Stomach (tissue), 8 donors: ENCODE measurements at regions not wholly inside any gene's neighbourhood (a gene's known extent, or its start where the extent isn't known, plus 50 kb on each side); places are given as distances from the start of the nearest gene placed in this dataset.

Experiments used
- DNase-seq, 2 donors: peaks; one replicate each; pipeline versions ENCODE4 v3.0.0 to v3.0.0-alpha.2; 2013 to 2019
- H3K27ac ChIP-seq, 5 donors: fragments of 200-600 bp in 4 of 5; sonication (generic) in 4 of 5; one replicate each; pipeline ENCODE4 v1.5.1; 2013 to 2019; ENCODE audit warnings: mild to moderate bottlenecking in 1 of 5, moderate library complexity in 1 of 5
- H3K27me3 ChIP-seq, 3 donors: fragments of 200-600 bp; sonication (generic); one replicate each; pipeline ENCODE4 v1.5.1; 2017 to 2019; ENCODE audit warnings: mixed run types in 1 of 3
- H3K36me3 ChIP-seq, 4 donors: fragments of 200-600 bp; sonication (generic); 1 replicate in 3 of 4; 2 replicates in 1 of 4; pipeline ENCODE4 v1.5.1; 2016 to 2019
- H3K4me1 ChIP-seq, 4 donors: fragments of 200-600 bp; sonication (generic); one replicate each; pipeline ENCODE4 v1.5.1; 2016 to 2019
- H3K4me3 ChIP-seq, 4 donors: fragments of 200-600 bp; sonication (generic) in 3 of 4; one replicate each; pipeline ENCODE4 v1.5.1; 2016 to 2019; ENCODE audit warnings: mild to moderate bottlenecking in 1 of 4
- H3K9me3 ChIP-seq, 4 donors: fragments of 200-600 bp; sonication (generic); one replicate each; pipeline ENCODE4 v1.5.1; 2016 to 2019
- EP300 ChIP-seq: sonication (generic); formaldehyde crosslinking; IDR thresholded peaks from one replicate; pipeline ENCODE4 v1.6.1; 2017; ENCODE audit warnings: antibody characterized with exemption
- POLR2A ChIP-seq, 4 donors: fragments of 450-650 bp; IDR thresholded peaks; one replicate each; pipeline ENCODE4 v1.6.1; 2016; ENCODE audit warnings: antibody characterized with exemption in 4 of 4, control low read depth in 2 of 4, mild to moderate bottlenecking in 1 of 4, moderate library complexity in 1 of 4
- POLR2AphosphoS5 ChIP-seq, 3 donors: sonication (generic); formaldehyde crosslinking; IDR thresholded peaks; one replicate each; pipeline ENCODE4 v1.6.1; 2016; ENCODE audit warnings: antibody characterized with exemption in 3 of 3
- WGBS, 5 donors: extraction: QIAGEN DNeasy Blood & Tissue Kit in 3 of 5; methylation state at CpG; one replicate each; pipeline versions ENCODE4 v1.1.5 to v1.1.7; 2013 to 2018; 5-methylcytosine and 5-hydroxymethylcytosine counted together
- intact Hi-C: fragments of 100-400 bp; cut with DNase I; formaldehyde crosslinking; loops from one replicate; pipeline ENCODE4 v1.15.1; 2023; ENCODE audit warnings: low total_unique reads
- TF ChIP-seq, protein P1 (sequence below), 7 experiments: fragments of 450-650 bp in 4 of 7; fragments of 200-600 bp in 3 of 7; sonication (generic) in 3 of 7; IDR thresholded peaks; one replicate each; pipeline ENCODE4 v1.5.1; 2016 to 2019; ENCODE audit warnings: antibody characterized with exemption in 7 of 7, control low read depth in 2 of 7, mild to moderate bottlenecking in 1 of 7
- donor health status: healthy with polysubstance abuse.
- donor health status: Bipolar disorder and iron deficiency.
- donor health status: healthy.

- no peak overlapping the region for H3K27ac ChIP-seq
- no peaks in the 10 kb centered on the region for H3K4me1 ChIP-seq
- no peak for DNase-seq
- H3K27me3 ChIP-seq: no peaks in the 10 kb centered on the region
- intact Hi-C loops: no loop called here
- WGBS, 5 donors: 81 to 94% (median 82%) methylated on average over 1 of the region's 1 CpG
- no peaks in the 10 kb centered on the region for H3K36me3 ChIP-seq
- H3K9me3 ChIP-seq: no peaks in the 10 kb centered on the region
- H3K4me3 ChIP-seq: no peak overlapping the region
- TF ChIP-seq, protein P1, sequence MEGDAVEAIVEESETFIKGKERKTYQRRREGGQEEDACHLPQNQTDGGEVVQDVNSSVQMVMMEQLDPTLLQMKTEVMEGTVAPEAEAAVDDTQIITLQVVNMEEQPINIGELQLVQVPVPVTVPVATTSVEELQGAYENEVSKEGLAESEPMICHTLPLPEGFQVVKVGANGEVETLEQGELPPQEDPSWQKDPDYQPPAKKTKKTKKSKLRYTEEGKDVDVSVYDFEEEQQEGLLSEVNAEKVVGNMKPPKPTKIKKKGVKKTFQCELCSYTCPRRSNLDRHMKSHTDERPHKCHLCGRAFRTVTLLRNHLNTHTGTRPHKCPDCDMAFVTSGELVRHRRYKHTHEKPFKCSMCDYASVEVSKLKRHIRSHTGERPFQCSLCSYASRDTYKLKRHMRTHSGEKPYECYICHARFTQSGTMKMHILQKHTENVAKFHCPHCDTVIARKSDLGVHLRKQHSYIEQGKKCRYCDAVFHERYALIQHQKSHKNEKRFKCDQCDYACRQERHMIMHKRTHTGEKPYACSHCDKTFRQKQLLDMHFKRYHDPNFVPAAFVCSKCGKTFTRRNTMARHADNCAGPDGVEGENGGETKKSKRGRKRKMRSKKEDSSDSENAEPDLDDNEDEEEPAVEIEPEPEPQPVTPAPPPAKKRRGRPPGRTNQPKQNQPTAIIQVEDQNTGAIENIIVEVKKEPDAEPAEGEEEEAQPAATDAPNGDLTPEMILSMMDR (IDR thresholded peaks at IDR 0.05): no peak
- TF ChIP-seq EP300: no peak
- TF ChIP-seq POLR2AphosphoS5 (IDR thresholded peaks at IDR 0.05): no peak
- no peak for TF ChIP-seq POLR2A (IDR thresholded peaks at IDR 0.05)
Measured at GRCh38 chr2:146994246-146994645, 850.6 kb upstream of the ACVR2A start.

GRCh38 chr2:146992466-146992865, 852.4 kb upstream of the ACVR2A start:
- H3K36me3 ChIP-seq: no peaks in the 10 kb centered on the region
- 88 to 99% (median 95%) methylated on average over 2 of the region's 2 CpGs for WGBS, 5 donors
- H3K4me1 ChIP-seq: no peaks in the 10 kb centered on the region
- no peak overlapping the region for H3K27ac ChIP-seq
- H3K4me3 ChIP-seq: no peak overlapping the region
- intact Hi-C loops: no loop called here
- TF ChIP-seq POLR2A (IDR thresholded peaks at IDR 0.05) (no peak), EP300 (no peak), POLR2AphosphoS5 (IDR thresholded peaks at IDR 0.05) (no peak)
- TF ChIP-seq, protein P1 (IDR thresholded peaks at IDR 0.05): no peak
- no peak for DNase-seq
- no peaks in the 10 kb centered on the region for H3K9me3 ChIP-seq
- H3K27me3 ChIP-seq: no peaks in the 10 kb centered on the region

- H3K4me3 ChIP-seq: no peak overlapping the region
- H3K27me3 ChIP-seq: no peaks in the 10 kb centered on the region
- H3K9me3 ChIP-seq: no peaks in the 10 kb centered on the region
- no peak overlapping the region for H3K27ac ChIP-seq
- DNase-seq: no peak
- 88 to 98% (median 96%) methylated on average over 2 of the region's 2 CpGs for WGBS, 5 donors
- H3K36me3 ChIP-seq: no peaks in the 10 kb centered on the region
- no peaks in the 10 kb centered on the region for H3K4me1 ChIP-seq
- intact Hi-C loops: no loop called here
- TF ChIP-seq POLR2A (IDR thresholded peaks at IDR 0.05): no peak
Measured at GRCh38 chr2:146992057-146992456, 852.8 kb upstream of the ACVR2A start.

- Histone ChIP-seq H3K36me3 (no peaks in the 10 kb centered on the region), H3K4me3 (no peak overlapping the region), H3K9me3 (no peaks in the 10 kb centered on the region), H3K27ac (no peak overlapping the region), H3K4me1 (no peaks in the 10 kb centered on the region), H3K27me3 (no peaks in the 10 kb centered on the region)
- 60 to 76% (median 68%) methylated on average over 6 of the region's 6 CpGs for WGBS, 5 donors
- intact Hi-C loops: no loop called here
- no peak for DNase-seq
- TF ChIP-seq POLR2A (IDR thresholded peaks at IDR 0.05) (no peak), EP300 (no peak), POLR2AphosphoS5 (IDR thresholded peaks at IDR 0.05) (no peak)
- TF ChIP-seq, protein P1 (IDR thresholded peaks at IDR 0.05): no peak
Measured at GRCh38 chr2:146990311-146991054, 854.3 kb upstream of the ACVR2A start.

DNA sequence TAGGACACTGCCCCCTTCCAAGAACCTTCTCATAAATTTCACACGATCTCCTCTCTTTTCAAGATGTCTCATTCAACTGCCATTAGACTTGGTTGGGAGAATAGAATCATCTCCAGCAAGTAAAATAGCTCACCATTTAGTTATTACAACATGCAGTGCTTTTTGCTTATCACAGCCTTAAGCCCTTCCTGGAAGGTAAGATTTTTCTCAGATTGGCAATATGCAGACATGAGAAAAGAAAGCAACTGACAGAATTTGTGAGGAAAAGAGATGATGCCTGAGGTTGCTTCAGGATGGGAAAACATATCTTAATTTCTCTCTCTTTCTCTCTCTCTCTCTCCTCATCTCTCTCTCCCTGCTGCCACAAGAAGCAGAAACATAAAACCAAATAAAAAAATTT, 855.1 kb upstream of the ACVR2A start:
- H3K4me1 ChIP-seq: no peaks in the 10 kb centered on the region
- TF ChIP-seq POLR2A (IDR thresholded peaks at IDR 0.05): no peak
- no peak for TF ChIP-seq POLR2AphosphoS5 (IDR thresholded peaks at IDR 0.05)
- TF ChIP-seq EP300: no peak
- TF ChIP-seq, protein P1 (IDR thresholded peaks at IDR 0.05): no peak
- no peaks in the 10 kb centered on the region for H3K36me3 ChIP-seq
- H3K27ac ChIP-seq: no peak overlapping the region
- H3K9me3 ChIP-seq: no peaks in the 10 kb centered on the region
- no peaks in the 10 kb centered on the region for H3K27me3 ChIP-seq
- H3K4me3 ChIP-seq: no peak overlapping the region
- WGBS, 5 donors: 79 to 87% (median 80%) methylated on average over 1 of the region's 1 CpG
- intact Hi-C loops: no loop called here
- DNase-seq: no peak
